HL-60 (cell line): ENCODE measurements at regions not wholly inside any gene's neighbourhood (a gene's known extent, or its start where the extent isn't known, plus 50 kb on each side); places are given as distances from the start of the nearest gene placed in this dataset.

Source experiments
- CTCF ChIP-seq: IDR thresholded peaks from one replicate; pipeline ENCODE4 v1.5.1; 2011; ENCODE audit warnings: low read length, control low read depth, inconsistent platforms; ENCODE audit not compliant: insufficient read depth
- REST ChIP-seq: IDR thresholded peaks from 2 replicates; pipeline ENCODE4 v1.6.1; 2012; ENCODE audit warnings: low read depth; ENCODE audit not compliant: insufficient replicate concordance

- no peak for TF ChIP-seq CTCF
- TF ChIP-seq REST: no peak
Measured at GRCh38 chr9:113783475-113783874, 92.6 kb upstream of the ZNF618 start.
